Common myeloid progenitor, CD34-positive (primary cell): ENCODE measurements at regions not wholly inside any gene's neighbourhood (a gene's known extent, or its start where the extent isn't known, plus 50 kb on each side); places are given as distances from the start of the nearest gene placed in this dataset.

Experiments used
- CTCF ChIA-PET: fragments of 350-600 bp; sonication (Branson Sonifier 250); formaldehyde crosslinking; loops from one replicate; lab custom pipeline; 2021; ENCODE audit warnings: antibody characterized with exemption; lab: Charles Lee
- POLR2A ChIA-PET: fragments of 350-600 bp; sonication (Branson Sonifier 250); formaldehyde crosslinking; loops from one replicate; lab custom pipeline; 2021; ENCODE audit warnings: antibody characterized with exemption; lab: Charles Lee
- DNase-seq, 3 donors: peaks; one replicate each; pipeline versions ENCODE4 v3.0.0 to v3.0.0-alpha.2; 2013
- H3K27ac ChIP-seq, 2 experiments: 1 replicate in 1 of 2; 2 replicates in 1 of 2; pipeline ENCODE4 v1.7.0; 2013; ENCODE audit warnings: inconsistent platforms in 2 of 2, low read length in 2 of 2, mild to moderate bottlenecking in 2 of 2, low read depth in 1 of 2, moderate library complexity in 1 of 2; ENCODE audit not compliant: severe bottlenecking in 2 of 2, insufficient read depth in 1 of 2, poor library complexity in 1 of 2
- H3K27me3 ChIP-seq, 5 experiments: replicated peaks in 2 of 5; 1 replicate in 3 of 5; 2 replicates in 2 of 5; pipeline versions ENCODE4 v1.6.1 to v1.7.0; 2013; ENCODE audit warnings: low read length in 4 of 5, mild to moderate bottlenecking in 2 of 5, moderate library complexity in 2 of 5, inconsistent platforms in 1 of 5; ENCODE audit not compliant: insufficient read depth in 5 of 5, control insufficient read depth in 4 of 5
- H3K36me3 ChIP-seq, 4 experiments: 1 replicate in 2 of 4; 2 replicates in 2 of 4; pipeline versions ENCODE4 v1.6.1 to v1.7.0; 2013; ENCODE audit warnings: low read length in 3 of 4, control low read depth in 1 of 4, mild to moderate bottlenecking in 1 of 4; ENCODE audit not compliant: control insufficient read depth in 4 of 4, insufficient read depth in 4 of 4
- H3K4me1 ChIP-seq, 4 experiments: 1 replicate in 3 of 4; 2 replicates in 1 of 4; pipeline versions ENCODE4 v1.6.1 to v1.7.1; 2013; ENCODE audit warnings: low read length in 3 of 4, mild to moderate bottlenecking in 3 of 4, control low read depth in 1 of 4, inconsistent platforms in 1 of 4, moderate library complexity in 1 of 4; ENCODE audit not compliant: control insufficient read depth in 4 of 4, insufficient read depth in 4 of 4; ENCODE audit errors: control extremely low read depth in 1 of 4
- H3K4me3 ChIP-seq, 7 experiments: 1 replicate in 4 of 7; 2 replicates in 3 of 7; pipeline versions ENCODE4 v1.5.1 to v1.7.0; 2013; ENCODE audit warnings: mild to moderate bottlenecking in 7 of 7, low read length in 6 of 7, moderate library complexity in 6 of 7, inconsistent platforms in 2 of 7, low read depth in 2 of 7, control low read depth in 1 of 7; ENCODE audit not compliant: insufficient read depth in 4 of 7, control insufficient read depth in 1 of 7; ENCODE audit errors: extremely low read depth in 1 of 7
- H3K9me3 ChIP-seq, 5 experiments: 1 replicate in 4 of 5; 2 replicates in 1 of 5; pipeline versions ENCODE4 v1.6.1 to v1.7.1; 2013; ENCODE audit warnings: low read length in 4 of 5, mild to moderate bottlenecking in 2 of 5, inconsistent platforms in 1 of 5, low read depth in 1 of 5, moderate library complexity in 1 of 5; ENCODE audit not compliant: control insufficient read depth in 4 of 5, insufficient read depth in 2 of 5; ENCODE audit errors: control extremely low read depth in 1 of 5
- WGBS: methylation state at CpG from one replicate; pipeline ENCODE4 v1.1.5; 2013; ENCODE audit not compliant: insufficient coverage; 5-methylcytosine and 5-hydroxymethylcytosine counted together

GRCh38 chr10:117731121-117731791 lies 188.7 kb downstream of the EMX2 start:
- H3K4me1 ChIP-seq = no peaks in the 10 kb centered on the region
- CTCF ChIA-PET = no interaction called here
- H3K27ac ChIP-seq = no peak overlapping the region
- peaks cover 0 to 3% (median 2%) of the 10 kb centered on the region in 5 experiments for H3K9me3 ChIP-seq
- WGBS = 78% methylated on average over 12 of the region's 17 CpGs
- H3K27me3 ChIP-seq = peaks cover 20 to 74% (median 28%) of the 10 kb centered on the region in 5 experiments
- no peak overlapping the region for H3K4me3 ChIP-seq
- H3K36me3 ChIP-seq = no peaks in the 10 kb centered on the region
- POLR2A ChIA-PET = no interaction called here
- DNase-seq = no peak

- Histone ChIP-seq H3K9me3 (peaks cover 0 to 2% (median 0%) of the 10 kb centered on the region in 5 experiments), H3K36me3 (no peaks in the 10 kb centered on the region), H3K27ac (no peak overlapping the region), H3K4me1 (no peaks in the 10 kb centered on the region), H3K4me3 (no peak overlapping the region), H3K27me3 (peaks cover 20 to 95% (median 37%) of the 10 kb centered on the region in 5 experiments)
- DNase-seq = no peak
- WGBS = 6% methylated on average over 44 of the region's 48 CpGs
- CTCF ChIA-PET = no interaction called here
- POLR2A ChIA-PET = no interaction called here
These were observed 192.3 kb downstream of the EMX2 start for GRCh38 chr10:117734731-117735405.

GRCh38 chr10:117736655-117737054 lies 194.1 kb downstream of the EMX2 start:
- no peak for DNase-seq
- Histone ChIP-seq H3K27me3 (peaks cover 20 to 93% (median 33%) of the 10 kb centered on the region in 5 experiments), H3K9me3 (peaks cover 0 to 2% (median 0%) of the 10 kb centered on the region in 5 experiments), H3K36me3 (no peaks in the 10 kb centered on the region), H3K4me1 (no peaks in the 10 kb centered on the region), H3K27ac (no peak overlapping the region), H3K4me3 (no peak overlapping the region)
- WGBS = 74% methylated on average over 4 of the region's 7 CpGs
- ChIA-PET POLR2A (no interaction called here), CTCF (no interaction called here)

- WGBS = 100% methylated on average over 1 of the region's 1 CpG
- ChIA-PET CTCF (no interaction called here), POLR2A (no interaction called here)
- Histone ChIP-seq H3K27me3 (peaks cover 2 to 80% (median 20%) of the 10 kb centered on the region in 5 experiments), H3K4me1 (no peaks in the 10 kb centered on the region), H3K36me3 (no peaks in the 10 kb centered on the region), H3K27ac (no peak overlapping the region), H3K4me3 (no peak overlapping the region), H3K9me3 (peaks cover 0 to 2% (median 0%) of the 10 kb centered on the region in 5 experiments)
- no peak for DNase-seq
These were observed 197.5 kb downstream of the EMX2 start for GRCh38 chr10:117740088-117740487.

- POLR2A ChIA-PET = no interaction called here
- H3K4me1 ChIP-seq = no peaks in the 10 kb centered on the region
- no peaks in the 10 kb centered on the region for H3K36me3 ChIP-seq
- H3K9me3 ChIP-seq = peaks cover 0 to 2% (median 0%) of the 10 kb centered on the region in 5 experiments
- 57% methylated on average over 5 of the region's 6 CpGs for WGBS
- H3K4me3 ChIP-seq = no peak overlapping the region
- CTCF ChIA-PET = no interaction called here
- H3K27ac ChIP-seq = no peak overlapping the region
- no peak for DNase-seq
- peaks cover 2 to 73% (median 15%) of the 10 kb centered on the region in 5 experiments for H3K27me3 ChIP-seq
These were observed 198.2 kb downstream of the EMX2 start for GRCh38 chr10:117740691-117741222.

- Histone ChIP-seq H3K9me3 (no peaks in the 10 kb centered on the region), H3K27me3 (peaks cover 0 to 65% (median 13%) of the 10 kb centered on the region in 5 experiments), H3K4me1 (no peaks in the 10 kb centered on the region), H3K4me3 (no peak overlapping the region), H3K27ac (no peak overlapping the region), H3K36me3 (no peaks in the 10 kb centered on the region)
- WGBS = 80% methylated on average over 2 of the region's 4 CpGs
- ChIA-PET POLR2A (no interaction called here), CTCF (no interaction called here)
- no peak for DNase-seq
These were observed 199.0 kb downstream of the EMX2 start for GRCh38 chr10:117741524-117741923.

- Histone ChIP-seq H3K4me1 (no peaks in the 10 kb centered on the region), H3K9me3 (no peaks in the 10 kb centered on the region), H3K27me3 (peaks cover 0 to 46% (median 7%) of the 10 kb centered on the region in 5 experiments), H3K27ac (no peak overlapping the region), H3K4me3 (no peak overlapping the region), H3K36me3 (no peaks in the 10 kb centered on the region)
- no peak for DNase-seq
- ChIA-PET CTCF (no interaction called here), POLR2A (no interaction called here)
- WGBS = 83% methylated on average over 7 of the region's 7 CpGs
These were observed 201.0 kb downstream of the EMX2 start for GRCh38 chr10:117743509-117743908.
